Psoas muscle (tissue), 7 donors: ENCODE measurements at regions not wholly inside any gene's neighbourhood (a gene's known extent, or its start where the extent isn't known, plus 50 kb on each side); places are given as distances from the start of the nearest gene placed in this dataset.

Source experiments
- ATAC-seq, 4 donors: fragments of 200-7000 bp; cut with Tn5 transposase; one replicate each; pipeline ENCODE4 v1.9.1; 2020; ENCODE audit warnings: moderate library complexity in 3 of 4, mild to moderate bottlenecking in 2 of 4
- DNase-seq, 2 donors: peaks; one replicate each; pipeline ENCODE4 v3.0.0-alpha.2; 2020
- H3K27ac ChIP-seq: fragments of 200-600 bp; one replicate; pipeline ENCODE4 v1.8.0; 2022
- H3K27me3 ChIP-seq, 3 donors: fragments of 200-600 bp in 1 of 3; one replicate each; pipeline versions ENCODE4 v1.6.1 to v1.8.0; 2013 to 2022; ENCODE audit warnings: low read length in 2 of 3, mild to moderate bottlenecking in 2 of 3, moderate library complexity in 1 of 3; ENCODE audit not compliant: insufficient read depth in 3 of 3
- H3K36me3 ChIP-seq, 2 donors: fragments of 200-600 bp in 1 of 2; one replicate each; pipeline versions ENCODE4 v1.6.1 to v1.8.0; 2013 to 2022; ENCODE audit warnings: low read depth in 1 of 2, mild to moderate bottlenecking in 1 of 2, moderate library complexity in 1 of 2; ENCODE audit not compliant: insufficient read depth in 1 of 2
- H3K4me1 ChIP-seq: fragments of 200-600 bp; one replicate; pipeline ENCODE4 v1.8.0; 2022
- H3K4me3 ChIP-seq: fragments of 200-600 bp; one replicate; pipeline ENCODE4 v1.8.0; 2022; ENCODE audit warnings: mild to moderate bottlenecking
- H3K9me3 ChIP-seq: fragments of 200-600 bp; one replicate; pipeline ENCODE4 v1.8.0; 2022
- WGBS, 3 donors: extraction: QIAGEN DNeasy Blood & Tissue Kit; methylation state at CpG; one replicate each; pipeline versions ENCODE4 v1.1.6 to v1.1.7; 2013; 5-methylcytosine and 5-hydroxymethylcytosine counted together
- intact Hi-C, 2 donors: fragments of 100-400 bp; cut with DNase I; formaldehyde crosslinking; loops; one replicate each; pipeline versions ENCODE4 v1.11.0 to v1.14.2; 2022
- TF ChIP-seq, protein P1 (sequence below): fragments of 200-600 bp; IDR thresholded peaks from one replicate; pipeline ENCODE4 v1.8.0; 2022; ENCODE audit warnings: antibody characterized with exemption
- donor health status: healthy with polysubstance abuse.
- donor health status: DM: no; HTN: no; CAD: no; lungs with moderate emphysema.
- donor health status: Bipolar disorder and iron deficiency.
- donor health status: healthy.
- donor health status: DM: yes; HTN: yes; CAD: no.
- donor health status: DM: no; HTN: no; CAD: no.
- donor health status: DM: yes; HTN: yes; CAD: no.

DNA sequence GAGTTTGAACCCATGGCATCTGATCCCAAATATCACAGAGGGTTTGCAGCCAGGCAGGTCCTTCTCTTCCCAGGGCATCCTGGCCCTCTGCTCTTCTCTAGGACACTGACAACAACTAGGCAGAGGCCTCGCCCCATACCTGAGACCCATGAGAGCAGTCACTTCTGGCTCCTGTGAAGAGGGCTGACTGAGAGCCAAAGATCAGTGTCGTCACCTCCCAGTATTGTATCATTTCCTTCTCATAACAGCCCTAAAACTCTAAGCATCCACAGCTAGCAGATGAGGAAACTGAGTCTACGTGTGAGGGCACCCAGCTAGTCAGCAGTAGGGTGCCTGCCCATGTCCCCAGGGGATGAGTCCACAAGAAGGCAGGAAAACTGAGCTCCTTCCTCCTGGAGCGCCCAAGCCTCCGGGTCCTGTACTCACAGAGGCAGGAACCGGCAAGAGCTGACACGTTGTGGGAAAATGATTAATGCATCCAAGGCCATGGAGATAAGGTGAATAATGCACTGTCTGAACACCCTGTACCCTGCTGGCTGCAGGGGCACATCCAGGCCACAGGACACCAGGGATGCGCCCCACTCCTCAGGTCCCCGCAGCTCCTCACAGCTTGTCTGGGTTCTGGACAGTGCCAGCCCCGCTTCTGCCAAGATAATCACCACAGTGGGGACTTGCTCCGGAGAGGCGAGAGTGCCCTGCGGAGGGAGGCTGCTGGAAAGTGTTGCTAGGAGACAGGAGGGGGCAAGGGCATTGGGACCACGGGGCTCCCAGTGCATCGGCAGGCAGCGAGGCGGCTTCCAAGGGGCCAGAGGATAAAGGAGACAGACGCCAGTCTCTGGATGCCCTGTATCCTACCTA, 340.0 kb downstream of the NPHP4 start:
- H3K27me3 ChIP-seq = peaks cover 0 to 13% (median 12%) of the 10 kb centered on the region in 3 donors
- H3K36me3 ChIP-seq = no peaks in the 10 kb centered on the region
- WGBS, 3 donors = 27 to 29% (median 28%) methylated on average over 18 of the region's 18 CpGs
- H3K4me3 ChIP-seq = no peak overlapping the region
- intact Hi-C loops = no loop called here
- no peak for ATAC-seq
- peaks cover 3% of the 10 kb centered on the region for H3K9me3 ChIP-seq
- no peak overlapping the region for H3K27ac ChIP-seq
- DNase-seq = no peak
- TF ChIP-seq, protein P1, sequence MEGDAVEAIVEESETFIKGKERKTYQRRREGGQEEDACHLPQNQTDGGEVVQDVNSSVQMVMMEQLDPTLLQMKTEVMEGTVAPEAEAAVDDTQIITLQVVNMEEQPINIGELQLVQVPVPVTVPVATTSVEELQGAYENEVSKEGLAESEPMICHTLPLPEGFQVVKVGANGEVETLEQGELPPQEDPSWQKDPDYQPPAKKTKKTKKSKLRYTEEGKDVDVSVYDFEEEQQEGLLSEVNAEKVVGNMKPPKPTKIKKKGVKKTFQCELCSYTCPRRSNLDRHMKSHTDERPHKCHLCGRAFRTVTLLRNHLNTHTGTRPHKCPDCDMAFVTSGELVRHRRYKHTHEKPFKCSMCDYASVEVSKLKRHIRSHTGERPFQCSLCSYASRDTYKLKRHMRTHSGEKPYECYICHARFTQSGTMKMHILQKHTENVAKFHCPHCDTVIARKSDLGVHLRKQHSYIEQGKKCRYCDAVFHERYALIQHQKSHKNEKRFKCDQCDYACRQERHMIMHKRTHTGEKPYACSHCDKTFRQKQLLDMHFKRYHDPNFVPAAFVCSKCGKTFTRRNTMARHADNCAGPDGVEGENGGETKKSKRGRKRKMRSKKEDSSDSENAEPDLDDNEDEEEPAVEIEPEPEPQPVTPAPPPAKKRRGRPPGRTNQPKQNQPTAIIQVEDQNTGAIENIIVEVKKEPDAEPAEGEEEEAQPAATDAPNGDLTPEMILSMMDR = no peak
- no peaks in the 10 kb centered on the region for H3K4me1 ChIP-seq

DNA sequence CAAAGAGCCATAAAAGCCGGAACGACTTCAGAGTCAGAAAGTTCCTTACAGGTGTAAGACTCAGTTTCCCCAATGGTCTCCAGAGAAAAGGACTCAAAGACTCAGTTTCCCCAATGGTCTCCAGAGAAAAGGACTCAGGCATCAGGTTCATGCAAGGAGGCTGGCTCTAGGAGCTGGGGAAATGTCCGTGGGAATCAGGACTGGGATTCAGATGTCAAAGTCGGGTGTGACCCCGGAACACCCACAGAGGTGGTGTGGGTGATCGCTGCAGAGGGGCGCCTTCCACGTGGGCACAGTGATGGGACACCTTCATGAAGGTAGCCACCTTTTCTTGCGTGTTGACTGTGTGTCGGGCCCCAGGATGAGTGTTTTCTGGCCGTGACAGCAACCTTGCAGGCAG, 340.8 kb downstream of the NPHP4 start:
- intact Hi-C loops = no loop called here
- WGBS, 3 donors = 79 to 88% (median 85%) methylated on average over 11 of the region's 11 CpGs
- DNase-seq (no peak), ATAC-seq (no peak)
- no peak overlapping the region for H3K27ac ChIP-seq
- TF ChIP-seq, protein P1 = no peak
- peaks cover 3% of the 10 kb centered on the region for H3K9me3 ChIP-seq
- H3K4me3 ChIP-seq = no peak overlapping the region
- no peaks in the 10 kb centered on the region for H3K36me3 ChIP-seq
- H3K4me1 ChIP-seq = no peaks in the 10 kb centered on the region
- peaks cover 0 to 13% (median 12%) of the 10 kb centered on the region in 3 donors for H3K27me3 ChIP-seq

DNA sequence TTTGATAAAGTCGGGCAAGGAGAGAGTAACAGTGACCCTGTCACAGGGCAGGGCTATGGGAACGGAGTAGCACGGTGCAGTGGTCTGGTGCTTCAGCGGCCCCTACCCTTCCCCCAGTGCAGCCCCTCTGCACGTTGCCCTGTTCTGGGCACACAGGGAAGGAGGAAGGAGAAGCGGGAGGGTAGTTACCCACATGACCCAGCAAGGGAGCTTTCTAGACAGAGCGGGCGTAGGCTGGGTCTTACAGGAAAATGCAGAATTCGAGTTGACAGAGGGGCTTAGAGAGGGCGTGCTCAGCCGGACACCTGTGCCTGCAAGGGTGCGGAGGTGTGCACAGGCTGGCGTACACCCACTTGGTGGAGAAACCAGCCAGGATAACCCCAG, 341.2 kb downstream of the NPHP4 start:
- intact Hi-C loops = no loop called here
- Histone ChIP-seq H3K27me3 (peaks cover 0 to 13% (median 13%) of the 10 kb centered on the region in 3 donors), H3K4me3 (no peak overlapping the region), H3K36me3 (no peaks in the 10 kb centered on the region), H3K4me1 (no peaks in the 10 kb centered on the region), H3K27ac (no peak overlapping the region), H3K9me3 (peaks cover 3% of the 10 kb centered on the region)
- WGBS, 3 donors = 83 to 90% (median 87%) methylated on average over 13 of the region's 13 CpGs
- ATAC-seq (no peak), DNase-seq (no peak)
- TF ChIP-seq, protein P1 = no peak

DNA sequence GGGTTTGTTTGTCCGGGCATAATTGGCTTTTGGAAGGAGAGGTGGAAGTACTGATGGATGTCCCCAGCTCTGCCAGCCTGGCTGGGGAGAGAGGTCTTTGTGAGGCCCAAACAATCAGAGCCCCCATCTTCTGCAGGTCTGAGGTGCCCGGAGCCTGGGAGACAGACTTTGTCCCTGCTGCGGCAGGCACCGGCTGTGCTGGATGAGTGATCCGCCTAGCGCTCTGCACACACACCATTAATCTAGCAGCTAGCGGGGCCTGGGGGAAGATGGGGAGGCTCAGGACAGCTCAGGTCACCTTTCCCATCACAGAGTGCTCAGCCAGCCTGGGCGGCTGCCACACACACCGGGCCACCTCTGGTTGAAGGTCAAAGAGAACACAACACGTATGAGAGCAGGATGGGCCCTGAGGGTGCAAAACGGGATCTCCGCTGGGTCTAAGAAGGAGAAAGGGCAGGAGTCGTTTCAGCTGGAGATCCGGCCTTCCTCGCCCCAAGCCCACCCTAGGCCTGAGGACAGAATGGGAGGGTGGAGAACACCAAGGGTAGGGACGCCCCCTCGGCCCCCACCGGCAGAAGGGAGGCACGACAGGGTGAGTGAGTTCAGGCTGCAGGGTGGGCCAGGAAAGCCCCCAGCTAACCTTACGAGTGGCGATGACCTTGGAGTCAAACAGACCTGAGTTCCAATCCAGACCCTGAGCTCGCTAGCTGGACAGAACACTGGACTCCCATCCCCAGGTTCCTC, 341.8 kb downstream of the NPHP4 start:
- Histone ChIP-seq H3K9me3 (peaks cover 3% of the 10 kb centered on the region), H3K4me3 (no peak overlapping the region), H3K27ac (no peak overlapping the region), H3K36me3 (no peaks in the 10 kb centered on the region), H3K4me1 (no peaks in the 10 kb centered on the region), H3K27me3 (peaks cover 0 to 14% (median 13%) of the 10 kb centered on the region in 3 donors)
- intact Hi-C loops = no loop called here
- TF ChIP-seq, protein P1 = no peak
- ATAC-seq (no peak), DNase-seq (no peak)
- WGBS, 3 donors = 83 to 86% (median 86%) methylated on average over 22 of the region's 22 CpGs
